ENCODE measurements at regions not wholly inside any gene's neighbourhood (a gene's known extent, or its start where the extent isn't known, plus 50 kb on each side); places are given as distances from the start of the nearest gene placed in this dataset.

- DNase-seq (ENCODE audit: low spot score), result no peak
These were observed 81.7 kb upstream of the NRP1 start for GRCh38 chr10:33416209-33416608.

- no peak for DNase-seq (ENCODE audit: low spot score)
These were observed 80.4 kb upstream of the NRP1 start for GRCh38 chr10:33414841-33415240.

DNA sequence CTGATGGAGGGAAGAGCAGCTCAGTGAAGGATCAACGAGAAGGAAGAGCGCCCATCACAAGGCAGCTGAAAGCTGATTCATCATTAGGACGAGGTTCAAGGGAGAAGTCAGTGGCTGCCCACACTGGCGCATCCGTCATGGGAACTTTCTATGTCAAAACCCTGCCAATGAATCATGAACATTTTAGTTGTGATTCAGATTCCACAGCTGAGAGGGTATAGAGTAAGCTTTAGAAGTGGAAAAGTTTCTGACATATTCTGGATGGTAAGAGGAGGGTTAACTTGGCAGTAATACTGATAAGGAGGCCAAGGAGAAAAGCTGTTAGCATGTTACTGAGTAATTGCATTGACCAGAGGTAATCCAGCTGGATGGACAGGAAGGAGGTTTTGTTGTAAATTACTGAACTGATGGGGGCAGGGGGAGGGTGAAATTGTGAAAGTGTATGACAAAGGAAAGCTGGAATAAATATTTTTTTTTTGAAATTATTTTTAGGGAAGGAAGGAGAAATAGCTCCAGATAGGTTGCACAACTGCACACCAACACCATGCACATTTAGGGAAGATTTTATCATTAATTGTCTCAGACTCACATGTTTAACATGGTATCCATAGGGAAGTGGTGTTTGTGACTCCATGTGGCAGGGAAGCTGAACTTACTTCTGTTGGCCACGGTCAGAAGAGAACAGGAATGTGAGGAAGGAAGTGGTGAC lies 78.3 kb upstream of the NRP1 start:
- DNase-seq (ENCODE audit: low spot score), result peak; percentile 93

DNA sequence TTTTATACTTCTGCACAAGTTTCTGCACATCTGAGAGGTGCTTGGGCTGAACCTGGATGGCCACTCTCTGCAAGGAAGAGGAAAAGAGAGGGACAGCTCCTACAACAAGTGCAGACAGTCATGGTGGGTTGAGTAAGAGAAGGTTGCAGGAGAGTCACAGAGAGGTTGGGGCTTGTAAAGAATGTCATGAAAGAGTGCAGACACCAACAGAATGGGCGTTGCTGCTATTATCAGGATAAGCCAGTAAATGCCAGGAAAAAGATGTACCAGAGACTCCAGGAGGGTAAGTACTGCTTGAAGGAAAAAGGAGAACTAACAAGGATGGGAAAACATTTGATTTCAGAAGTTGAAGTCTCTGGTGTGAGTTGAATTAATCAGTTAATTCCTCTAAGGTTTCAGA lies 77.8 kb upstream of the NRP1 start:
- DNase-seq (ENCODE audit: low spot score), result no peak

DNA sequence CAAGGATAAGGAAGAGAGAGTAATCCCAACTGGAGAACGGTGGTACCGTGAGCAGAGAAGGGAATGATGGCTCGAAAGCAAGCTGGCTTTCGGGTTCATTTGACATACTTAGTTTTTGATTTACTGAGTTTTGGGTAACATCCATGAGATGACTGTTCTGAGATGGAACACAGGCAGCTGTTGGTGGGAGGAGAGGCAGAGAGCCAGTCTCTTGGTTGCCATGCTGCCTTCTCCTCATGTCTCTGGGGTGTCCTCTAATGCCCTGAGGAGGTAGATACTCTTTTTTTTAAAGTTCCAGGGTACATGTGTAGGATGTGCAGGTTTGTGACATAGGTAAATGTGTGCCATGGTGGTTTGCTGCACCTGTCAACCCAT lies 76.4 kb upstream of the NRP1 start:
- no peak for DNase-seq (ENCODE audit: low spot score)

GRCh38 chr10:33410096-33410859 lies 75.8 kb upstream of the NRP1 start:
- peak; percentile 21 for DNase-seq (ENCODE audit: low spot score)

- no peak for DNase-seq (ENCODE audit: low spot score)
These were observed 72.1 kb upstream of the NRP1 start for GRCh38 chr10:33406596-33406995.

- no peak for DNase-seq (ENCODE audit: low spot score)
These were observed 68.0 kb upstream of the NRP1 start for GRCh38 chr10:33402220-33403073.

DNA sequence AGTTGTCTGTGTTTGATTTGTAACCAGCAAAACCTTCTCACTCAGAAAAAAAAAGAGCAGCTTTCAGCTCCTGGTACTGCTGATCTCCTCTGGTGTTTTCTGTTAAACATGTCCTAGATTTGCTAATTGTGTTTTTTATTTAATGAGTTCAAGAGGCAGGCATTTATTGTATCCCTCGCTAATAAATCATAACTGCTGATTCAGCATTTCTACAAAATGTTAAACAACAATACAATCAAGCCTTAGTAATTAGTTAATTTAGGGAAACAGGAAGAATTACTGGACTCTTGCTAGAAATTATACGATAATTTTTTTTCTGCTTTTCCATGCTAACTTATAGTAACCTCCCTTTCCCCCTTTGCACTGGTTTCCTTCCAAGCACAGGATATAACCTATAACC lies 66.8 kb upstream of the NRP1 start:
- no peak for DNase-seq (ENCODE audit: low spot score)

DNA sequence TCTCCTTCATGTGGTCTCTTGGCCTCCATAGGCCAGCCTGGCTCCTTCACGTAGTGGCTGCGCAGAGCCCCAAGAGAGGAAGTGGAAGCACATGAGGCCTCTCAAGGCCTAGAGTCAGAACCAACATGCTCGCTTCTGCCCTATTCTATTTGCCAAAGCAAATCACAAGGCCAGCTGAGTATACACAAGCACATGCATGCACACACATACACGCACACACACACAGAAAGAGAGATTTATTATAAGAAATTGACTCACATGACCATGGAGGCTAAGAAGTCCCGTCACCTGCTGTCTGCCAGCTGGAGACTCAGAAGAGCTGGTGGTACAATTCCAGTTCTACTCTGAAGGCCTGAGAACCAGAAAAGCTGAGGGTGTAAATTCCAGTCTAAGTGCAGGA lies 64.3 kb upstream of the NRP1 start:
- no peak for DNase-seq (ENCODE audit: low spot score)

DNA sequence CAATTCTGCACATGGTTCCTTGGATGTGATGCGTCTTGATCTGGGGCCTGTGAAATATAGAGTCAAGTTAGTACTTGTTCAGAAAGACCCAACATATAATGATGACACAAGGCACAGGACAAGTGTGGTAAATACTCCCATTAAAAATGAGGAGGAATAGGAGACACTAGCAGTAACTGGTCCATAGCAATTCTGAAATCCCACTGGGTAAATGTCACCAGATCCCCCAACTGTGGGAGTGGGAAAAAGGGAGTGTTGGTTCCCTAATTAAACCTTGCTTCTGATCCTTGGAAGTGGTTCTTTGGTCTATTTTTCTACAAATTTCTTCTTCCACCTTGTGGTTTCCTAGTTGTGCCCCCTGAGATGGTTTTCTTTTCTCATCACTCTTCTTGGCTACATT lies 62.5 kb upstream of the NRP1 start:
- no peak for DNase-seq (ENCODE audit: low spot score)

GRCh38 chr10:33396279-33396678 lies 61.8 kb upstream of the NRP1 start:
- DNase-seq (ENCODE audit: low spot score), result no peak

DNA sequence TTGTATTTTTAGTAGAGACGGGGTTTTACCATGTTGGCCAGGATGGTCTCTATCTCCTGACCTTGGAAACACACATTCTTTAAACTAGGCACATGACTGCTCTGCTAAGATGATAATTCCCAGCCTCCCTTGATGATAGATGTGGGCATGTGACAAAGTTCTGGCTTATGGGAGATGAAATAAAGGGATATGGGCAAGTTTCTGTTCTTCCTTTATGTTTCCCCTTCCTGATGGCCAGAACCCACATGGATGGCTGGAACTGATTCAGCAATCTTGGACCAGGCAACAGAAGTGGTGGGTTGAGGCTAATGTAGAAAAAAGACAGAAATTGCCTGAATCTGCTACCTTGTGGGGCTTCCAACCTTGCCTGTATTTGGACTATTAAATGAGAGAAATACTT lies 60.7 kb upstream of the NRP1 start:
- DNase-seq (ENCODE audit: low spot score), result no peak

- DNase-seq (ENCODE audit: low spot score), result no peak
These were observed 58.2 kb upstream of the NRP1 start for GRCh38 chr10:33392706-33393105.

GRCh38 chr10:33391611-33392465 lies 57.4 kb upstream of the NRP1 start:
- no peak for DNase-seq (ENCODE audit: low spot score)

DNA sequence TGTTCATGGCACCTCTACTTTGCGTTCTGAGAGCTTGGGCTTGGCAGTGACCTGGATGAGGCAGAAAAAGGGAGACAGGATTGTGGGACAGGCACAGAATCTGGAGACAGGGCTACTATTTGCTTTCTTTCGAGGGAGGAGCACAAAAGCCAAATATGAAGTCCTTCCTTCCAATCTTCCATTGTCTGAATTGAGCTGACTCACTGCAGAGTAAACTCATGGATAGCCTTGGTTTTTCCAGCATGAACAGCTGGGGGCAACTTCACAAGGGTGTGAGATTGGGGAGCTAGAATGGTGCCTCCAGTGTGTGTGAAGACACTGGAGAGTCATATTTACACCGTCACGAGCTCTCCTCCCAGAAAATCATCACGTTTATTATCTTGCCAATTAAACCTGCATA lies 55.6 kb upstream of the NRP1 start:
- DNase-seq (ENCODE audit: low spot score), result no peak

DNA sequence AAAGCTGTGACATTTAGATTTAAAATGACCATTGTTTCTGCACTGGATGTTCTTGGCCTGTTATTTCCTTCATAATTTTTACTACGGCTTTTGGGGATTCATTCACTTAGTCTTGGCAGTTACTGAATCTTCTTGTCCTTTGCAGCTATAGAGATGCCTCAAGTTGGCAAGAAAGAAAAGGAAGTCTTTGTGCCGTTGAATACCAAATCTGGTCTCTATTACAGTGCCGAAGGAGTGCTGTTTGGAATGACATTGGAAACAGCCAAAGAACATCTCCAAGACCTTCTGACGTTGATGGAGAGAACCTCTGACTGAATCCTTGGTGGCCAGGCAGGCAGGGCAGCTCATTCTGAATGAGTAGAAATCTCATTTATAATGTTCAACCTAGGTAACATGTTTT lies 54.3 kb upstream of the NRP1 start:
- DNase-seq (ENCODE audit: low spot score), result no peak

DNA sequence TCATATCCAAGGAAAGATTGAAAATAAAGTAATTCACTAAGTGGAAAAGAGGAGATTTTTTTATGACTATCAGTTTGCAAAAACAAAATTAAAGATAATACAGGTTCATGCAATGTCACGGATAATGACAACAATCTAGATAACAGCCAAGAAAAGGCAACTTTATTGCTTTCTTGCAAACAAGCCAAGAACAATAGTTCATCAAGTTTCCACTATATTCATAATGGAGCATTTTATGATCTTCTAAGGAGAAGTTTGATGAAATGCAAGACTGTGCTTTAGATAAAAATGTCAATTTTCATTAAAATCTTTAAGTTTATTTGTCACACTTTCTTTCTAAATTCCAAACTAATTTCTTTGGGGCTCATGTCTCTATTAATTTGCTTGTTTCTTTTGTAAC lies 53.9 kb upstream of the NRP1 start:
- DNase-seq (ENCODE audit: low spot score), result no peak

GRCh38 chr10:33387720-33388119 lies 53.3 kb upstream of the NRP1 start:
- no peak for DNase-seq (ENCODE audit: low spot score)

DNA sequence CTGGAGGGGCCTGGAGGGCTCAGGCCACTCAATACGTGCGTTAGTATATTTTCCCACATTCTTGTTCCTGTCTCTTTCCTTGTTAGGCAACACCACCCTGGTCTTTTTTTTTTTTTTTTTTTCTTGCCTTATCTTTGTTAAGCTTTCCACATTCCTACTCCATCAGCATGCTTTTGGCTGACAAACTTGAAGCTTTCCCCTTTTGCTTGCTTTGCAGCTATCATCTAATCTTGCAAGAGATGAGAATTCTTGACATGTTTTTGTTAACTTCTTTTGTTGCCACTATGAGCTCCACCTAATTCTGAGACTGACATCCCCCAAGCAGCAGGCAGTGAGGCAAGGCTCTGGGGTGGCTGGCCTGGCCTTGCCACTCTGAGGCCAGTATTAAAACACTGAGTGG lies 52.5 kb upstream of the NRP1 start:
- no peak for DNase-seq (ENCODE audit: low spot score)

- no peak for DNase-seq (ENCODE audit: low spot score)
These were observed 51.2 kb upstream of the NRP1 start for GRCh38 chr10:33385686-33386085.

DNA sequence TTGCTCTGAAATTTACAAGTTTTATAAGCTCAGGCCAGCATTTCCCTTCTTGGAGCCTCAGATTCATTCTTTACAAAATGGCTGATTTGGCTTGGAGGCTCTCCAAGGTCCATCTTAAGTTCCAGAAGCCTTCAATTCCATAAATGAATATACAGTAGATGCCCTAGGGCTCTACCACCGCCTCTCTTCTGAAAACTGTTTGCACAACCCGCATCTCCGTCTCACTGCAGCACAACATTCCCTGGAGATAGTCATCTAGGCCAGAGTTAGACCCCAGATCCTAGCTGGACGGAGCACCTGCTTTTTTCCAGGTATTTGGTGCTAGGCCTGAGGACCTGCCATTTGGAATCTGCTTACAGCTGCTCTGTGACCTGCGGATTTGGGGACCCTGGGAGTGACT lies 50.5 kb upstream of the NRP1 start:
- no peak for DNase-seq (ENCODE audit: low spot score)

All from kidney tubule cell (primary cell).